ENCODE measurements at regions not wholly inside any gene's neighbourhood (a gene's known extent, or its start where the extent isn't known, plus 50 kb on each side); places are given as distances from the start of the nearest gene placed in this dataset.

GRCh38 chr14:71620401-71620800 lies 311.8 kb upstream of the RGS6 start:
- Histone ChIP-seq H4K20me1 (ENCODE audit: insufficient read depth, low read length) (no peaks in the 10 kb centered on the region), H3K4me1 (ENCODE audit: insufficient read depth, low read length, poor library complexity, severe bottlenecking) (no peaks in the 10 kb centered on the region), H3K4me3 (ENCODE audit: low read depth, low read length, poor library complexity, severe bottlenecking) (no peak overlapping the region), H3K9me2 (ENCODE audit: insufficient read depth, low read length) (no peaks in the 10 kb centered on the region), H3K4me2 (ENCODE audit: low read length) (no peak overlapping the region), H3K36me3 (ENCODE audit: insufficient read depth, low read length) (peaks cover 14% of the 10 kb centered on the region), H3K9me3 (ENCODE audit: low read length) (no peaks in the 10 kb centered on the region), H3K27ac (ENCODE audit: low read depth, low read length, poor library complexity, severe bottlenecking) (no peak overlapping the region), H2AFZ (ENCODE audit: low read length) (no peak overlapping the region), H3K79me2 (ENCODE audit: insufficient read depth, low read depth, low read length) (no peaks in the 10 kb centered on the region)
- no peak for DNase-seq (ENCODE audit: low spot score)
- no peak for TF ChIP-seq EZH2phosphoT487 (IDR thresholded peaks at IDR 0.05; ENCODE audit: borderline replicate concordance, low read depth, low read length)
- TF ChIP-seq CTCF (conservative IDR thresholded peaks at IDR 0.05; ENCODE audit: low read length): no peak
- intact Hi-C loops (cut with micrococcal nuclease; ENCODE audit: unreplicated experiment): no loop called here
- ChIA-PET CTCF (ENCODE audit: unreplicated experiment) (no interaction called here), POLR2A (interaction anchor here (0.6 to 0.7 kb wide), 2 partner anchors 10 to 39 kb away, joined by 3 to 4 read pairs; no protein-coding TSS in a partner anchor)
- no TSS peak for BruUV-seq (replicated peaks)

GRCh38 chr14:71621276-71621675 lies 311.0 kb upstream of the RGS6 start:
- Histone ChIP-seq H3K9me3 (ENCODE audit: low read length) (no peaks in the 10 kb centered on the region), H3K27ac (ENCODE audit: low read depth, low read length, poor library complexity, severe bottlenecking) (no peak overlapping the region), H3K4me3 (ENCODE audit: low read depth, low read length, poor library complexity, severe bottlenecking) (no peak overlapping the region), H3K9me2 (ENCODE audit: insufficient read depth, low read length) (no peaks in the 10 kb centered on the region), H4K20me1 (ENCODE audit: insufficient read depth, low read length) (no peaks in the 10 kb centered on the region), H2AFZ (ENCODE audit: low read length) (no peak overlapping the region), H3K36me3 (ENCODE audit: insufficient read depth, low read length) (peaks cover 14% of the 10 kb centered on the region), H3K4me1 (ENCODE audit: insufficient read depth, low read length, poor library complexity, severe bottlenecking) (no peaks in the 10 kb centered on the region), H3K4me2 (ENCODE audit: low read length) (no peak overlapping the region), H3K79me2 (ENCODE audit: insufficient read depth, low read depth, low read length) (no peaks in the 10 kb centered on the region)
- CTCF ChIA-PET (ENCODE audit: unreplicated experiment): no interaction called here
- TF ChIP-seq EZH2phosphoT487 (IDR thresholded peaks at IDR 0.05; ENCODE audit: borderline replicate concordance, low read depth, low read length) (no peak), CTCF (conservative IDR thresholded peaks at IDR 0.05; ENCODE audit: low read length) (no peak)
- no TSS peak for BruUV-seq (replicated peaks)
- POLR2A ChIA-PET: interaction anchor here (0.6 to 0.7 kb wide), 2 partner anchors 9 to 40 kb away, joined by 3 to 4 read pairs; no protein-coding TSS in a partner anchor
- intact Hi-C loops (cut with micrococcal nuclease; ENCODE audit: unreplicated experiment): no loop called here
- DNase-seq (ENCODE audit: low spot score): no peak

- H3K4me1 ChIP-seq (ENCODE audit: insufficient read depth, low read length, poor library complexity, severe bottlenecking): no peaks in the 10 kb centered on the region
- H3K27ac ChIP-seq (ENCODE audit: low read depth, low read length, poor library complexity, severe bottlenecking): no peak overlapping the region
- BruUV-seq (replicated peaks): no TSS peak
- H3K4me2 ChIP-seq (ENCODE audit: low read length): no peak overlapping the region
- H2AFZ ChIP-seq (ENCODE audit: low read length): no peak overlapping the region
- no peaks in the 10 kb centered on the region for H4K20me1 ChIP-seq (ENCODE audit: insufficient read depth, low read length)
- H3K36me3 ChIP-seq (ENCODE audit: insufficient read depth, low read length): peaks cover 14% of the 10 kb centered on the region
- no peak overlapping the region for H3K4me3 ChIP-seq (ENCODE audit: low read depth, low read length, poor library complexity, severe bottlenecking)
- H3K9me3 ChIP-seq (ENCODE audit: low read length): no peaks in the 10 kb centered on the region
- POLR2A ChIA-PET: no interaction called here
- no peaks in the 10 kb centered on the region for H3K9me2 ChIP-seq (ENCODE audit: insufficient read depth, low read length)
- TF ChIP-seq EZH2phosphoT487 (IDR thresholded peaks at IDR 0.05; ENCODE audit: borderline replicate concordance, low read depth, low read length) (no peak), CTCF (conservative IDR thresholded peaks at IDR 0.05; ENCODE audit: low read length) (no peak)
- no peaks in the 10 kb centered on the region for H3K79me2 ChIP-seq (ENCODE audit: insufficient read depth, low read depth, low read length)
- DNase-seq (ENCODE audit: low spot score): no peak
- intact Hi-C loops (cut with micrococcal nuclease; ENCODE audit: unreplicated experiment): no loop called here
- CTCF ChIA-PET (ENCODE audit: unreplicated experiment): no interaction called here
Observed at GRCh38 chr14:71621980-71622605, 310.1 kb upstream of the RGS6 start.
